ENCODE measurements at regions not wholly inside any gene's neighbourhood (a gene's known extent, or its start where the extent isn't known, plus 50 kb on each side); places are given as distances from the start of the nearest gene placed in this dataset.

DNA sequence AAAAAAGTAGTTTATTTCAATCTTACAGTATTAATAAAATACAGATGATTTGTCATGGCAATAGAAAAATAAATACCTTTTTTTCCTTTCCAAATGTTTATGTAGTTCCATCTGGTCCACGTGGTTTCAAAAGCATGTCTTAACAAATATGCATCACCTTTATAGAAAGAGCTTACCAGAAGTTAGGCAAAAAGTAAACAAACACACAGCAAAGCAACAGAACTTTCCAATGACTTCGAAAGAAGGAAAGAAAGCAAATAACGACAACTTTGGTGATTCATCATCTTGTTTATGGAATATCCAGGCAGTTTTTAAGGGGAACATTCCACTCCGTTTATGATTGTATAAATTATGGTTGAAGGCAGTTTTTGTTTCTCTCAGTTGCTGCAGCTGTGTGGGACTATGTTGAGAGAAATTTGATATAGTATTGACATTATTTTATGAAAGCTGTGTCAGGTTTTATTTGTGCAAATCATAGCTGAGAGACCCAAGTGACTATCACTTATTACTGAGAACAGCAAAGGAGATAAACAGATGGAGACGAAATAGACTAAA lies 203.1 kb downstream of the CDC14C start:
- H3K4me2 ChIP-seq (ENCODE audit: low read length): no peak overlapping the region
- TF ChIP-seq EZH2 (IDR thresholded peaks at IDR 0.05; ENCODE audit: borderline replicate concordance, low read length) (no peak), CTCF (IDR thresholded peaks at IDR 0.05; ENCODE audit: low read length) (no peak)
- H3K9me3 ChIP-seq (ENCODE audit: low read length): no peaks in the 10 kb centered on the region
- H3K79me2 ChIP-seq (ENCODE audit: insufficient read depth, low read length): no peaks in the 10 kb centered on the region
- H3K9ac ChIP-seq (ENCODE audit: low read length): no peak overlapping the region
- H3K36me3 ChIP-seq (ENCODE audit: insufficient read depth, low read length): no peaks in the 10 kb centered on the region
- H4K20me1 ChIP-seq (ENCODE audit: insufficient read depth, low read length): no peaks in the 10 kb centered on the region
- no peak overlapping the region for H2AFZ ChIP-seq (ENCODE audit: low read length)
- no peak overlapping the region for H3K27ac ChIP-seq (ENCODE audit: low read depth, low read length, poor library complexity, severe bottlenecking)
- H3K27me3 ChIP-seq (ENCODE audit: insufficient read depth, low read length): no peaks in the 10 kb centered on the region
- H3F3A ChIP-seq (ENCODE audit: insufficient read depth, low read length): no peaks in the 10 kb centered on the region
- H3K4me3 ChIP-seq (ENCODE audit: low read depth, low read length, poor library complexity, severe bottlenecking): no peak overlapping the region
- no peaks in the 10 kb centered on the region for H3K9me2 ChIP-seq (ENCODE audit: low read depth, low read length)
- no peaks in the 10 kb centered on the region for H3K4me1 ChIP-seq (ENCODE audit: insufficient read depth, low read length, severe bottlenecking)

DNA sequence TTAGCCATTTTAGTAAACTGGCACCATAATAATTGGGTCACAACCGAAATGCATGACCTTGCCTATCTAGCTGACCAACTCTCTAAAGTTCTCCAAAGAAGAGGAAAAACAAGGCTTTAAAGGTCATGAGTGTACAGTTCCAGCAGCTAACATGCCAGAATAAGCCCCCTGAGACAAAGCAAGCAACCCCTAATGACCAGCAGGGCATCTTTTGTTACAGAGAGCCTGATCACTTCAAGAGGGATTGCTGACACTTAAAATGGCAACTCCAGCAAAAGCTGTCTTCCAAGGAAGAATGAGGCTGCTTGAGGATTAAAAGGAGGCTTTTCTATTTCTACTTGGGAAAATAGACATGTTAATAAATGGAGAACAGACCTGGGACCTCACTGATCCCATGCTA lies 213.6 kb downstream of the CDC14C start:
- H3K4me3 ChIP-seq (ENCODE audit: low read depth, low read length, poor library complexity, severe bottlenecking): no peak overlapping the region
- no peaks in the 10 kb centered on the region for H3K36me3 ChIP-seq (ENCODE audit: insufficient read depth, low read length)
- no peak overlapping the region for H2AFZ ChIP-seq (ENCODE audit: low read length)
- H3F3A ChIP-seq (ENCODE audit: insufficient read depth, low read length): no peaks in the 10 kb centered on the region
- H4K20me1 ChIP-seq (ENCODE audit: insufficient read depth, low read length): no peaks in the 10 kb centered on the region
- H3K27ac ChIP-seq (ENCODE audit: low read depth, low read length, poor library complexity, severe bottlenecking): no peak overlapping the region
- H3K27me3 ChIP-seq (ENCODE audit: insufficient read depth, low read length): no peaks in the 10 kb centered on the region
- no peaks in the 10 kb centered on the region for H3K9me2 ChIP-seq (ENCODE audit: low read depth, low read length)
- no peaks in the 10 kb centered on the region for H3K4me1 ChIP-seq (ENCODE audit: insufficient read depth, low read length, severe bottlenecking)
- H3K9me3 ChIP-seq (ENCODE audit: low read length): no peaks in the 10 kb centered on the region
- H3K79me2 ChIP-seq (ENCODE audit: insufficient read depth, low read length): no peaks in the 10 kb centered on the region
- H3K4me2 ChIP-seq (ENCODE audit: low read length): no peak overlapping the region
- H3K9ac ChIP-seq (ENCODE audit: low read length): no peak overlapping the region
- TF ChIP-seq CTCF (IDR thresholded peaks at IDR 0.05; ENCODE audit: low read length) (no peak), EZH2 (IDR thresholded peaks at IDR 0.05; ENCODE audit: borderline replicate concordance, low read length) (no peak)

DNA sequence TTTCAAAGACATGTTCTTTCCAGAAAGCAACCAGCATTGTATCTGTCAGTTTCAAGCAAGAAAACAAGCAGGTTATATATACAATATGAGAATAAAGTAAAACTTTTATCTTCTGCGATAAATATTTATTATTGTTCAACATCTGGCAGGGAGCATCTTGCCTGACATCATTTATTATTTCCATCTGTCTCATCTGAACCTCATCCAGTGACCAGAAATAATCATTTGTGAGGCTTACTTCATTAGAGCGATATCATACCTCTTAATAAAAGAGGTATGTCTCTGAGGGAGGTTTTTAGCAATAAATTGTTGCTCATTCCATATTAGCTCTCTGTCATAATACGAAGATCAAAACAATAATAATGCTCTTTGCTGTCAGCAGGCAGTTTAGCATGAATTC lies 226.1 kb downstream of the CDC14C start:
- no peaks in the 10 kb centered on the region for H3K9me3 ChIP-seq (ENCODE audit: low read length)

More for the DNA sequence above, 226.1 kb downstream of the CDC14C start:
- Histone ChIP-seq H3F3A (ENCODE audit: insufficient read depth, low read length) (no peaks in the 10 kb centered on the region), H3K4me3 (ENCODE audit: low read depth, low read length, poor library complexity, severe bottlenecking) (no peak overlapping the region), H3K79me2 (ENCODE audit: insufficient read depth, low read length) (no peaks in the 10 kb centered on the region), H4K20me1 (ENCODE audit: insufficient read depth, low read length) (no peaks in the 10 kb centered on the region), H3K4me2 (ENCODE audit: low read length) (no peak overlapping the region), H3K9me2 (ENCODE audit: low read depth, low read length) (no peaks in the 10 kb centered on the region), H3K27me3 (ENCODE audit: insufficient read depth, low read length) (no peaks in the 10 kb centered on the region), H3K4me1 (ENCODE audit: insufficient read depth, low read length, severe bottlenecking) (no peaks in the 10 kb centered on the region), H3K36me3 (ENCODE audit: insufficient read depth, low read length) (no peaks in the 10 kb centered on the region), H3K9ac (ENCODE audit: low read length) (no peak overlapping the region), H2AFZ (ENCODE audit: low read length) (no peak overlapping the region), H3K27ac (ENCODE audit: low read depth, low read length, poor library complexity, severe bottlenecking) (no peak overlapping the region)
- TF ChIP-seq EZH2 (IDR thresholded peaks at IDR 0.05; ENCODE audit: borderline replicate concordance, low read length) (no peak), CTCF (IDR thresholded peaks at IDR 0.05; ENCODE audit: low read length) (no peak)

All from OCI-LY1 (cell line).